H1 (cell line): ENCODE measurements at regions not wholly inside any gene's neighbourhood (a gene's known extent, or its start where the extent isn't known, plus 50 kb on each side); places are given as distances from the start of the nearest gene placed in this dataset.

Source experiments
- CTCF ChIA-PET: fragments of 300-600 bp; sonication (Branson Sonifier 250); formaldehyde crosslinking; loops from one replicate; lab custom pipeline; 2021; ENCODE audit not compliant: partially characterized antibody; lab: Charles Lee
- POLR2A ChIA-PET: fragments of 300-600 bp; sonication (Branson Sonifier 250); formaldehyde crosslinking; loops from one replicate; lab custom pipeline; 2021; ENCODE audit warnings: inconsistent platforms; ENCODE audit not compliant: partially characterized antibody; lab: Charles Lee
- DNase-seq, 2 experiments: peaks; one replicate each; pipeline versions ENCODE4 v3.0.0 to v3.0.0-alpha.2; 2010 to 2022; ENCODE audit warnings: low spot score in 2 of 2, low read depth in 1 of 2, mixed read lengths in 1 of 2
- FAIRE-seq: peaks from 2 replicates; lab custom pipeline; 2011; peaks lifted over from hg19 to GRCh38; lab: Jason Lieb, UNC
- H2AFZ ChIP-seq: 2 replicates; pipeline ENCODE4 v1.8.1; 2012; ENCODE audit warnings: low read length, inconsistent platforms
- H2AK5ac ChIP-seq: 2 replicates; pipeline ENCODE4 v1.6.1; 2013; ENCODE audit warnings: low read depth, low read length
- H2BK120ac ChIP-seq: replicated peaks from 2 replicates; pipeline ENCODE3; 2013; ENCODE audit warnings: low read depth, low read length, inconsistent platforms
- H2BK12ac ChIP-seq: 2 replicates; pipeline ENCODE4 v1.6.1; 2013; ENCODE audit warnings: low read depth, low read length
- H2BK15ac ChIP-seq: 2 replicates; pipeline ENCODE4 v1.6.1; 2013; ENCODE audit warnings: low read length
- H2BK20ac ChIP-seq: 2 replicates; pipeline ENCODE4 v1.6.1; 2013; ENCODE audit warnings: low read length
- H2BK5ac ChIP-seq: 2 replicates; pipeline ENCODE4 v1.6.1; 2013; ENCODE audit warnings: low read depth, low read length
- H3K14ac ChIP-seq: 2 replicates; pipeline ENCODE4 v1.6.1; 2013; ENCODE audit warnings: inconsistent platforms; ENCODE audit not compliant: insufficient read length
- H3K18ac ChIP-seq: 2 replicates; pipeline ENCODE4 v1.6.1; 2013; ENCODE audit warnings: low read length; ENCODE audit errors: extremely low read depth
- H3K23ac ChIP-seq: 2 replicates; pipeline ENCODE4 v1.6.1; 2013; ENCODE audit warnings: inconsistent platforms; ENCODE audit not compliant: insufficient read length
- H3K23me2 ChIP-seq: 2 replicates; pipeline ENCODE4 v1.6.1; 2013; ENCODE audit warnings: low read depth, low read length
- H3K27ac ChIP-seq: 2 replicates; pipeline ENCODE4 v1.6.1; 2011; ENCODE audit warnings: low read depth, low read length, inconsistent platforms
- H3K27me3 ChIP-seq, 4 experiments: replicated peaks in 1 of 4; 1 replicate in 1 of 4; 2 replicates in 3 of 4; pipeline versions ENCODE4 v1.6.1 to v1.8.1; 2011 to 2013; ENCODE audit warnings: low read length in 3 of 4, mild to moderate bottlenecking in 3 of 4, inconsistent platforms in 2 of 4, mixed read lengths in 2 of 4, moderate library complexity in 1 of 4; ENCODE audit not compliant: control insufficient read depth in 3 of 4, insufficient read depth in 3 of 4; ENCODE audit errors: extremely low read depth in 1 of 4
- H3K36me3 ChIP-seq, 4 experiments: 2 replicates each; pipeline versions ENCODE4 v1.6.1 to v1.8.1; 2011 to 2013; ENCODE audit warnings: mild to moderate bottlenecking in 4 of 4, low read length in 3 of 4, moderate library complexity in 2 of 4, control low read depth in 1 of 4, inconsistent platforms in 1 of 4; ENCODE audit not compliant: insufficient read depth in 4 of 4, control insufficient read depth in 2 of 4
- H3K4ac ChIP-seq: replicated peaks from 2 replicates; pipeline ENCODE3; 2013; ENCODE audit warnings: low read length, low read depth, mixed read lengths, inconsistent platforms; ENCODE audit not compliant: insufficient read length
- H3K4me1 ChIP-seq, 4 experiments: replicated peaks in 1 of 4; 1 replicate in 1 of 4; 2 replicates in 3 of 4; pipeline versions ENCODE4 v1.6.1 to v1.8.1; 2011 to 2013; ENCODE audit warnings: low read length in 3 of 4, inconsistent platforms in 2 of 4, mixed read lengths in 1 of 4; ENCODE audit not compliant: insufficient read depth in 4 of 4, control insufficient read depth in 3 of 4
- H3K4me2 ChIP-seq, 2 experiments: 2 replicates each; pipeline versions ENCODE4 v1.6.1 to v1.8.1; 2011 to 2013; ENCODE audit warnings: low read depth in 2 of 2, low read length in 2 of 2, control low read depth in 1 of 2, inconsistent platforms in 1 of 2, mild to moderate bottlenecking in 1 of 2; ENCODE audit not compliant: insufficient read depth in 1 of 2
- H3K4me3 ChIP-seq, 4 experiments: fragments of 200-600, 300-600 bp in 1 of 4; sonication (generic), shearing (Covaris generic), sonication (Bioruptor Twin) in 1 of 4; 2 replicates each; pipeline versions ENCODE4 v1.5.1 to v1.8.1; 2011 to 2016; ENCODE audit warnings: low read length in 4 of 4, low read depth in 3 of 4, control low read depth in 2 of 4, inconsistent platforms in 2 of 4, mild to moderate bottlenecking in 2 of 4, mixed read lengths in 1 of 4, moderate library complexity in 1 of 4; ENCODE audit not compliant: insufficient read depth in 2 of 4; ENCODE audit errors: extremely low read depth in 1 of 4
- H3K56ac ChIP-seq: replicated peaks from 2 replicates; pipeline ENCODE3; 2013; ENCODE audit warnings: low read depth, mild to moderate bottlenecking, mixed read lengths, low read length, inconsistent platforms; ENCODE audit not compliant: insufficient read length
- H3K79me1 ChIP-seq: 2 replicates; pipeline ENCODE4 v1.6.1; 2013; ENCODE audit warnings: low read depth, low read length, control low read depth
- H3K79me2 ChIP-seq, 2 experiments: 2 replicates each; pipeline versions ENCODE4 v1.6.1 to v1.8.1; 2012 to 2013; ENCODE audit warnings: low read length in 2 of 2, mild to moderate bottlenecking in 2 of 2, inconsistent platforms in 1 of 2; ENCODE audit not compliant: insufficient read depth in 2 of 2, control insufficient read depth in 1 of 2
- H3K9ac ChIP-seq, 4 experiments: replicated peaks in 1 of 4; 1 replicate in 1 of 4; 2 replicates in 3 of 4; pipeline versions ENCODE4 v1.6.1 to v1.8.1; 2011 to 2013; ENCODE audit warnings: low read depth in 3 of 4, low read length in 3 of 4, control low read depth in 2 of 4, mild to moderate bottlenecking in 2 of 4, moderate library complexity in 2 of 4, inconsistent platforms in 1 of 4; ENCODE audit errors: extremely low read depth in 1 of 4
- H3K9me3 ChIP-seq, 2 experiments: 2 replicates each; pipeline versions ENCODE4 v1.6.1 to v1.8.1; 2012 to 2013; ENCODE audit warnings: mild to moderate bottlenecking in 2 of 2, moderate library complexity in 2 of 2, control low read depth in 1 of 2, inconsistent platforms in 1 of 2, low read depth in 1 of 2, low read length in 1 of 2, mixed read lengths in 1 of 2; ENCODE audit not compliant: insufficient read depth in 2 of 2
- H4K20me1 ChIP-seq, 2 experiments: replicated peaks in 1 of 2; 2 replicates each; pipeline versions ENCODE3 to v1.8.1; 2011 to 2013; ENCODE audit warnings: inconsistent platforms in 2 of 2, low read length in 2 of 2, mild to moderate bottlenecking in 1 of 2; ENCODE audit not compliant: insufficient read depth in 2 of 2, control insufficient read depth in 1 of 2
- H4K5ac ChIP-seq: 2 replicates; pipeline ENCODE4 v1.6.1; 2013; ENCODE audit warnings: low read length, low read depth, mixed read lengths, inconsistent platforms; ENCODE audit not compliant: insufficient read length
- H4K8ac ChIP-seq: 2 replicates; pipeline ENCODE4 v1.8.0; 2013; ENCODE audit warnings: mild to moderate bottlenecking, moderate library complexity, low read length, inconsistent platforms; ENCODE audit not compliant: insufficient read depth; ENCODE audit errors: extremely low read depth
- H4K91ac ChIP-seq: replicated peaks from 2 replicates; pipeline ENCODE3; 2013; ENCODE audit warnings: low read length, mixed read lengths, inconsistent platforms; ENCODE audit not compliant: insufficient read length
- BACH1 ChIP-seq: IDR thresholded peaks from 2 replicates; pipeline ENCODE4 v1.6.1; 2012; ENCODE audit warnings: low read length, improper control_type of control experiment
- EGR1 ChIP-seq: IDR thresholded peaks from 2 replicates; pipeline ENCODE4 v1.6.1; 2011; ENCODE audit warnings: low read depth, low read length, borderline replicate concordance
- GABPA ChIP-seq: IDR thresholded peaks from 2 replicates; pipeline ENCODE4 v1.6.1; 2011; ENCODE audit warnings: mild to moderate bottlenecking, low read length, moderate library complexity, borderline replicate concordance; ENCODE audit not compliant: insufficient read depth
- POLR2A ChIP-seq, 2 experiments: IDR thresholded peaks; 1 replicate in 1 of 2; 2 replicates in 1 of 2; pipeline ENCODE4 v1.6.1; 2011; ENCODE audit warnings: low read depth in 2 of 2, low read length in 2 of 2, mild to moderate bottlenecking in 2 of 2; ENCODE audit errors: control extremely low read depth in 1 of 2
- RXRA ChIP-seq: IDR thresholded peaks from 2 replicates; pipeline ENCODE4 v1.6.1; 2011; ENCODE audit warnings: low read depth, mild to moderate bottlenecking, low read length, moderate library complexity; ENCODE audit not compliant: insufficient read depth
- SAP30 ChIP-seq: fragments of 300-600 bp; sonication (generic); IDR thresholded peaks from 2 replicates; pipeline ENCODE4 v1.7.1; 2012; ENCODE audit warnings: low read length, moderate library complexity, mild to moderate bottlenecking, inconsistent platforms; ENCODE audit not compliant: insufficient read depth, insufficient replicate concordance
- SIN3A ChIP-seq, 2 experiments: IDR thresholded peaks in 1 of 2; conservative IDR thresholded peaks in 1 of 2; 2 replicates each; pipeline ENCODE4 v1.6.1; 2011 to 2012; ENCODE audit warnings: low read length in 2 of 2, improper control_type of control experiment in 1 of 2, low read depth in 1 of 2, mild to moderate bottlenecking in 1 of 2
- SRF ChIP-seq: IDR thresholded peaks from 2 replicates; pipeline ENCODE4 v1.6.1; 2011; ENCODE audit warnings: mild to moderate bottlenecking, low read depth, low read length, moderate library complexity
- TCF12 ChIP-seq: IDR thresholded peaks from 2 replicates; pipeline ENCODE4 v1.6.1; 2011; ENCODE audit warnings: low read depth, mild to moderate bottlenecking, low read length
- WGBS, 2 experiments: shearing (Covaris generic) in 1 of 2; methylation state at CpG; one replicate each; pipeline versions ENCODE4 v1.1.6 to v1.1.7; 2013 to 2015; ENCODE audit warnings: low lambda C conversion rate in 2 of 2, mixed read lengths in 2 of 2, inconsistent platforms in 1 of 2, low coverage in 1 of 2, missing lambda C conversion rate in 1 of 2; ENCODE audit not compliant: insufficient replicate concordance in 2 of 2, insufficient coverage in 1 of 2, insufficient read length in 1 of 2; ENCODE audit errors: extremely low coverage in 1 of 2, missing lambda C conversion rate in 1 of 2; 5-methylcytosine and 5-hydroxymethylcytosine counted together

DNA sequence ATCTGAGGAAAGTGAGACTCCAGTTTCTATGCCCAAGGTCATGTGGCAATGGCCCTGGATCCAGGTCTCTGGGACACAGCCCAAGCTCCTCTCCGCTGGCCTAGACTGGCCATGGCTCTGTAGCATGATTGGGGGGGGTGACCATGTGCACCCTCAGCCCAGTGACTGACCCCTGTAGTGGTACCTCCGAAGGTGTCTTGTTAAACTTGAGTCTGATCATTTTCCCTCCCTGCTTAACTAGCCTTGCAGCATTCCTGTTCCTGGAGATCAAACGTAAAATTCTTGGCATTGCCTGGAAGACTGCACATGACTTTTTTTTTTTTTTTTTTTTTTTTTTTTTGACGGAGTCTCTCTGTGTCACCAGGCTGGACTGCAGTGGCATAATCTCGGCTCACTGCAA is 1116.0 kb downstream of the TBC1D22A start:
- Histone ChIP-seq H3K4me1 (no peaks in the 10 kb centered on the region), H2AK5ac (no peak overlapping the region), H3K18ac (no peak overlapping the region), H3K23me2 (no peaks in the 10 kb centered on the region), H2BK120ac (no peak overlapping the region), H3K14ac (no peak overlapping the region), H2BK12ac (no peak overlapping the region), H2BK20ac (no peak overlapping the region), H4K5ac (peak overlapping the region; percentile 33), H2BK15ac (no peak overlapping the region), H3K79me1 (no peaks in the 10 kb centered on the region)
- CTCF ChIA-PET: no interaction called here
- TF ChIP-seq RXRA (no peak), SRF (no peak), GABPA (no peak), TCF12 (no peak), BACH1 (no peak), SIN3A (conservative IDR thresholded peaks at IDR 0.05 in 1 of 2, IDR thresholded peaks at IDR 0.05 in 1 of 2; ENCODE audit: low read depth in 1 of 2, low read length in 2 of 2) (no peak), POLR2A (IDR thresholded peaks at IDR 0.05; ENCODE audit: control extremely low read depth in 1 of 2, low read depth in 2 of 2, low read length in 2 of 2) (no peak), SAP30 (no peak), EGR1 (no peak)
- TF ChIP-seq, all 59 proteins: peak for 0
- Histone ChIP-seq H3K56ac (no peak overlapping the region), H3K9ac (no peak overlapping the region), H4K91ac (no peak overlapping the region), H3K27ac (no peak overlapping the region), H4K8ac (no peak overlapping the region), H3K36me3 (no peaks in the 10 kb centered on the region), H3K23ac (no peak overlapping the region), H4K20me1 (no peaks in the 10 kb centered on the region), H3K79me2 (no peaks in the 10 kb centered on the region), H3K9me3 (peaks cover 36 to 70% of the 10 kb centered on the region in 2 experiments), H3K4me3 (no peak overlapping the region), H3K4me2 (no peak overlapping the region), H2AFZ (no peak overlapping the region), H3K27me3 (no peaks in the 10 kb centered on the region; a peak in 1 of 7 replicates), H3K4ac (no peak overlapping the region), H2BK5ac (no peak overlapping the region)
- POLR2A ChIA-PET: no interaction called here
- FAIRE-seq (no peak), DNase-seq (no peak)
- WGBS, 2 experiments: 96% methylated on average over 4 of the region's 5 CpGs; no CpG with 5 or more reads in 1 of the 2 experiments
